ENCODE measurements at regions not wholly inside any gene's neighbourhood (a gene's known extent, or its start where the extent isn't known, plus 50 kb on each side); places are given as distances from the start of the nearest gene placed in this dataset.

DNA sequence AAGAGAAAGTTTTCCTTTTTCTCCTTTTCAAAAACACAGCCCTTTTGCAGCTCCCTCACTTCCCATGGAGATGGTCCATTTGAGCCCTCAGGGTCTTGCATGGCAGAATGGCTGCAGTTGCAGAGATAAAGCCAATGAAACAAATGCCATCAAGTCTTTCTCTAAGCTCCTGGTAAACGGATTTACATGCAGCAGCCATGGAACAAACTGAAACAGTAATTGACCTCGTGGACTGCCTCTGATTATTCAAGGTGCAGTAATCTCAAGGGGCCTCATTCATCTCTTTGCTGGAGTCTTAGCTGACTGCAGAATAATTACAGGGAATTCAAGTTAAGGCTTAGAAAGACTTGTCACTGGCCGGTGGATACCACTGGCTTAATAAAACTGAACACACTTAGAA is 125.1 kb downstream of the SQOR start:
- TF ChIP-seq POLR2A (IDR thresholded peaks at IDR 0.05; ENCODE audit: low read depth, low read length) = no peak
- TF ChIP-seq TAF1 (IDR thresholded peaks at IDR 0.05; ENCODE audit: borderline replicate concordance, low read depth, low read length) = no peak

Data from GM12892 (cell line).